HL-60 (cell line): ENCODE measurements at regions not wholly inside any gene's neighbourhood (a gene's known extent, or its start where the extent isn't known, plus 50 kb on each side); places are given as distances from the start of the nearest gene placed in this dataset.

ENCODE experiments used
- DNase-seq, 2 experiments: peaks; one replicate each; pipeline ENCODE4 v3.0.0-alpha.2; 2010 to 2020; ENCODE audit warnings: low read depth in 1 of 2, low spot score in 1 of 2
- H3K27ac ChIP-seq: fragments of 250-450 bp; sonication (Bioruptor Pico); replicated peaks from 2 replicates; pipeline ENCODE4 v1.5.1; 2020; ENCODE audit warnings: mild to moderate bottlenecking, moderate library complexity
- H3K27me3 ChIP-seq: fragments of 250-450 bp; sonication (Bioruptor Pico); 2 replicates; pipeline ENCODE4 v1.5.1; 2021; ENCODE audit warnings: mild to moderate bottlenecking, moderate library complexity; ENCODE audit not compliant: insufficient read depth, poor library complexity, severe bottlenecking
- H3K4me3 ChIP-seq: replicated peaks from 2 replicates; pipeline ENCODE4 v1.5.1; 2011; ENCODE audit warnings: mild to moderate bottlenecking, control low read depth, low read length; ENCODE audit not compliant: insufficient read depth
- CTCF ChIP-seq: IDR thresholded peaks from one replicate; pipeline ENCODE4 v1.5.1; 2011; ENCODE audit warnings: low read length, control low read depth, inconsistent platforms; ENCODE audit not compliant: insufficient read depth
- GABPA ChIP-seq: IDR thresholded peaks from 2 replicates; pipeline ENCODE4 v1.6.1; 2012; ENCODE audit warnings: low read depth
- POLR2AphosphoS5 ChIP-seq: IDR thresholded peaks from 2 replicates; pipeline ENCODE4 v1.6.1; 2012; ENCODE audit warnings: low read depth
- REST ChIP-seq: IDR thresholded peaks from 2 replicates; pipeline ENCODE4 v1.6.1; 2012; ENCODE audit warnings: low read depth; ENCODE audit not compliant: insufficient replicate concordance
- SPI1 ChIP-seq: IDR thresholded peaks from 2 replicates; pipeline ENCODE4 v1.6.1; 2012; ENCODE audit warnings: low read depth, mild to moderate bottlenecking, borderline replicate concordance

GRCh38 chr9:108759835-108760234 lies 96.0 kb downstream of the ACTL7B start:
- no peak for DNase-seq
- TF ChIP-seq SPI1: no peak
- no peak for TF ChIP-seq POLR2AphosphoS5
- no peak for TF ChIP-seq GABPA
- no peak for TF ChIP-seq CTCF
- TF ChIP-seq REST: no peak
- no peaks in the 10 kb centered on the region for H3K27me3 ChIP-seq

GRCh38 chr9:108759399-108759798 lies 96.4 kb downstream of the ACTL7B start:
- no peak overlapping the region for H3K4me3 ChIP-seq
- no peak for DNase-seq
- TF ChIP-seq POLR2AphosphoS5 (no peak), SPI1 (no peak), REST (no peak), CTCF (no peak), GABPA (no peak)
- H3K27me3 ChIP-seq: no peaks in the 10 kb centered on the region
- H3K27ac ChIP-seq: no peak overlapping the region

More at GRCh38 chr9:108759835-108760234, 96.0 kb downstream of the ACTL7B start:
- Histone ChIP-seq H3K4me3 (no peak overlapping the region), H3K27ac (no peak overlapping the region)

- no peaks in the 10 kb centered on the region for H3K27me3 ChIP-seq
- H3K27ac ChIP-seq: no peak overlapping the region
- no peak overlapping the region for H3K4me3 ChIP-seq
- TF ChIP-seq GABPA (no peak), SPI1 (no peak; the same call in 1 of the 2 replicates), REST (no peak), POLR2AphosphoS5 (no peak), CTCF (no peak)
- DNase-seq: no peak
Measured at GRCh38 chr9:108756746-108757490, 98.9 kb downstream of the ACTL7B start.
